KMS-11 (cell line): ENCODE measurements at regions not wholly inside any gene's neighbourhood (a gene's known extent, or its start where the extent isn't known, plus 50 kb on each side); places are given as distances from the start of the nearest gene placed in this dataset.

Experiments used
- H2AFZ ChIP-seq: fragments of 200-600 bp; sonication (generic); 2 replicates; pipeline ENCODE4 v1.6.1; 2016; ENCODE audit warnings: antibody characterized with exemption, mixed run types, low read depth
- H3K27ac ChIP-seq: fragments of 200-600 bp; sonication (generic); 2 replicates; pipeline ENCODE4 v1.6.1; 2016; ENCODE audit warnings: mild to moderate bottlenecking, mixed run types
- H3K27me3 ChIP-seq: fragments of 200-600 bp; sonication (generic); 2 replicates; pipeline ENCODE4 v1.6.1; 2017; ENCODE audit warnings: mild to moderate bottlenecking, low read depth, mixed run types, moderate library complexity; ENCODE audit not compliant: insufficient read depth
- H3K36me3 ChIP-seq: fragments of 200-600 bp; sonication (generic); 2 replicates; pipeline ENCODE4 v1.6.1; 2017; ENCODE audit warnings: mild to moderate bottlenecking, mixed run types; ENCODE audit not compliant: insufficient read depth
- H3K4me1 ChIP-seq: fragments of 200-600 bp; sonication (generic); 2 replicates; pipeline ENCODE4 v1.6.1; 2016; ENCODE audit warnings: mild to moderate bottlenecking, low read depth, mixed run types; ENCODE audit not compliant: poor library complexity, severe bottlenecking
- H3K4me2 ChIP-seq: fragments of 200-600 bp; sonication (generic); 2 replicates; pipeline ENCODE4 v1.7.0; 2016; ENCODE audit warnings: mild to moderate bottlenecking, mixed run types
- H3K4me3 ChIP-seq: fragments of 200-600 bp; sonication (generic); IDR thresholded peaks from 2 replicates; pipeline ENCODE4 v1.6.1; 2017; ENCODE audit warnings: low read depth, low read length, mixed read lengths; ENCODE audit not compliant: insufficient read depth
- H3K79me2 ChIP-seq: fragments of 200-600 bp; sonication (generic); 2 replicates; pipeline ENCODE4 v1.6.1; 2016; ENCODE audit warnings: low read depth, mixed run types; ENCODE audit not compliant: insufficient read depth
- H3K9ac ChIP-seq: fragments of 200-600 bp; sonication (generic); 2 replicates; pipeline ENCODE4 v1.6.1; 2016; ENCODE audit warnings: mild to moderate bottlenecking, mixed run types
- H4K20me1 ChIP-seq: fragments of 200-600 bp; sonication (generic); 2 replicates; pipeline ENCODE4 v1.6.1; 2016; ENCODE audit warnings: mild to moderate bottlenecking, mixed run types; ENCODE audit not compliant: insufficient read depth
- CTCF ChIP-seq: fragments of 200-600 bp; sonication (generic); conservative IDR thresholded peaks from 2 replicates; pipeline ENCODE4 v1.6.1; 2017; ENCODE audit warnings: low read depth, mild to moderate bottlenecking, antibody characterized with exemption, low read length, moderate library complexity, mixed read lengths

- Histone ChIP-seq H3K4me1 (no peaks in the 10 kb centered on the region), H4K20me1 (no peaks in the 10 kb centered on the region), H3K4me3 (no peak overlapping the region), H3K79me2 (no peaks in the 10 kb centered on the region), H3K27ac (no peak overlapping the region), H3K36me3 (no peaks in the 10 kb centered on the region), H2AFZ (no peak overlapping the region), H3K4me2 (no peak overlapping the region), H3K9ac (no peak overlapping the region), H3K27me3 (no peaks in the 10 kb centered on the region)
- no peak for TF ChIP-seq CTCF
Observed at GRCh38 chr10:44184633-44185314, 200.1 kb downstream of the CXCL12 start.

- H3K9ac ChIP-seq = no peak overlapping the region
- no peak overlapping the region for H3K4me3 ChIP-seq
- no peaks in the 10 kb centered on the region for H3K27me3 ChIP-seq
- no peak overlapping the region for H2AFZ ChIP-seq
- no peaks in the 10 kb centered on the region for H4K20me1 ChIP-seq
- H3K4me1 ChIP-seq = no peaks in the 10 kb centered on the region
- no peaks in the 10 kb centered on the region for H3K36me3 ChIP-seq
- no peak overlapping the region for H3K27ac ChIP-seq
- no peak for TF ChIP-seq CTCF
- H3K79me2 ChIP-seq = no peaks in the 10 kb centered on the region
- no peak overlapping the region for H3K4me2 ChIP-seq
Observed at GRCh38 chr10:44183667-44184632, 200.9 kb downstream of the CXCL12 start.

- TF ChIP-seq CTCF = no peak
- H4K20me1 ChIP-seq = no peaks in the 10 kb centered on the region
- H3K27ac ChIP-seq = no peak overlapping the region
- no peaks in the 10 kb centered on the region for H3K27me3 ChIP-seq
- H3K4me2 ChIP-seq = no peak overlapping the region
- no peak overlapping the region for H3K9ac ChIP-seq
- no peaks in the 10 kb centered on the region for H3K4me1 ChIP-seq
- no peak overlapping the region for H2AFZ ChIP-seq
- H3K4me3 ChIP-seq = no peak overlapping the region
- H3K36me3 ChIP-seq = no peaks in the 10 kb centered on the region
- H3K79me2 ChIP-seq = no peaks in the 10 kb centered on the region
Observed at GRCh38 chr10:44182909-44183308, 202.0 kb downstream of the CXCL12 start.

- H3K4me2 ChIP-seq = no peak overlapping the region
- TF ChIP-seq CTCF = no peak
- no peaks in the 10 kb centered on the region for H4K20me1 ChIP-seq
- H3K4me3 ChIP-seq = no peak overlapping the region
- H3K4me1 ChIP-seq = no peaks in the 10 kb centered on the region
- H3K36me3 ChIP-seq = no peaks in the 10 kb centered on the region
- H3K27ac ChIP-seq = no peak overlapping the region
- no peaks in the 10 kb centered on the region for H3K27me3 ChIP-seq
- no peak overlapping the region for H3K9ac ChIP-seq
- no peak overlapping the region for H2AFZ ChIP-seq
- no peaks in the 10 kb centered on the region for H3K79me2 ChIP-seq
Observed at GRCh38 chr10:44180321-44181168, 204.4 kb downstream of the CXCL12 start.
